DND-41 (cell line): ENCODE measurements at regions not wholly inside any gene's neighbourhood (a gene's known extent, or its start where the extent isn't known, plus 50 kb on each side); places are given as distances from the start of the nearest gene placed in this dataset.

Source experiments
- CTCF ChIP-seq: IDR thresholded peaks from 2 replicates; pipeline ENCODE4 v1.5.1; 2012; ENCODE audit warnings: borderline replicate concordance, low read length, moderate library complexity, mild to moderate bottlenecking; ENCODE audit not compliant: poor library complexity, severe bottlenecking; ENCODE audit errors: extremely low read depth
- EZH2 ChIP-seq: IDR thresholded peaks from 3 replicates; pipeline ENCODE4 v1.6.1; 2012; ENCODE audit warnings: borderline replicate concordance, low read depth, mild to moderate bottlenecking, moderate library complexity, low read length, inconsistent platforms; ENCODE audit not compliant: severe bottlenecking

GRCh38 chr7:81415181-81415580 is 354.7 kb downstream of the HGF start:
- TF ChIP-seq CTCF (no peak), EZH2 (no peak)
